CD4-positive, alpha-beta T cell treated with Interleukin-15 for 4 hours (primary cell): ENCODE measurements at regions not wholly inside any gene's neighbourhood (a gene's known extent, or its start where the extent isn't known, plus 50 kb on each side); places are given as distances from the start of the nearest gene placed in this dataset.

ENCODE experiments used
- DNase-seq: peaks from one replicate; pipeline ENCODE4 v3.0.0-alpha.2; 2020; ENCODE audit warnings: low spot score

DNA sequence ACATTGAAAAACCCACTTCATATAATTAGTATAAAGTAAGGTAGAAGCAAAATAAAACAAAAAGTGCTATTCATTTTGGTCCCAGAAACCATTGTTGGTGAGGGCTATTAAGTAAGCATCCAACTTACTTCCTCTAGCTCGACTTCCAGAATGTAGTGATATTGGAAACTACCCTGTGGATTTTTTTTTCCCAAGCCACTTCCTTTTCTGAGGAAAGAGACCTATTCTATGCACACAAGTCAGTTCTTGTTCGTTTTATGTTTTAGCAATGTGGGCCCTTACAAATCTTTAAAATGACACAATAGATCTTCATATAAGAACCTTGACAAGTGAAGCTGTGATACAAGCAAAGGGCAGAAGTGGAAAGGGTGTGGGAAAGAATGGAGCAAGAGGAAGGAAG is 402.0 kb upstream of the TBL1XR1 start:
- DNase-seq = no peak

DNA sequence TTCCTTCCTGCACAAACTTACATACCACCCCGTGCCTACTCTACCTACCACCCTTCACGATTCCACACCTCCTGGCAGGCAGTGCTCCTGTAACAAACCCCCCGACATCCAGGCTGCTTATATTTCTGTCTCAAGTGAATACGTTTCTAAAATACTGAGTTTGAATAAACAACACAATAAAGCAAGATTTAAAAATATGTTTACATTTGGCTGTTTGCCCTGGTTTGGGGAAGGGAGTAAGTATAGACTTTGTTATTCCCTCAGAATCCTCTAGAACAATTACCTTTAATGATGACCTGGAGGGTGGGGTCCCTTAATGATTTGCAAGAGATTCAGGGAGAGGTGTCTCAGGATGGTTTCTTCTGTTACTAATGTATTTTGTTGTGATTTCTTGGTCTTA is 402.6 kb upstream of the TBL1XR1 start:
- DNase-seq = no peak

DNA sequence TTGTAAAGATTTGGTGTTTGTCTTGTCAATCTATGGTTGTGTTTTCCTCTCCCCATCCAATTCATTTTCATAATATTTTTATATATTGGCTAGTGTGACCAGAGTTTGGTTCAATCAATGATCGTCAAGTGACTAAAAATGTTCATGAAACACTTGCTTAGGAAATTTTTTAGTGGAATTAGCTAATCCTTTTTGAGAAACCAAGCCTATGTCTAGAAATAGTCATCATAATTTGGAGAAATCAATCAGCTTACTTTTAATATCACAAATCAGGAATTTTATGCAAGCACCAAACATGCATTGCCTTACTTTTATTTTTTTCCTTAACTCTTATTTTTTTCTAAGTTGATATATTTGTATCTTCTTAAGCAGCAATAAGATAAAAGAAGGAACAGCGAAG is 403.1 kb upstream of the TBL1XR1 start:
- DNase-seq = no peak

DNA sequence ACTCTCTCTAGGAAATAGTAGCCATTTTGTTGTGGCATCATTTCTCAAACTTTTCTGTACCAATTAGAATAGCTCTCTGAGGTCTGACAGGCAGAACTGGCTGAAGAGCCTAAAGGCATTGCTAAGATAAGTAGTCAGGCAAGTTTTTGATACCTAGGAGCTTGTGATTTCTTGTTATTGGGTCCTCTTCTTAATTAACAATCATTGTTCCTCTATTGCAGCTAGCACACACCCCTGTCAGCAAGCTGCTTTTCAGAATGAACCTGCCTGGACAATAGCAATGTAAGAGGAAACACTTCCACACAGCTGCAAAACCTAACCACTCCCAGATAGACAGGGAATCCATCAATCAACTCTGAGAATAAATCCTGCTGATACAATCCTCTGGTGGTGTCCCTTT is 403.9 kb upstream of the TBL1XR1 start:
- no peak for DNase-seq

DNA sequence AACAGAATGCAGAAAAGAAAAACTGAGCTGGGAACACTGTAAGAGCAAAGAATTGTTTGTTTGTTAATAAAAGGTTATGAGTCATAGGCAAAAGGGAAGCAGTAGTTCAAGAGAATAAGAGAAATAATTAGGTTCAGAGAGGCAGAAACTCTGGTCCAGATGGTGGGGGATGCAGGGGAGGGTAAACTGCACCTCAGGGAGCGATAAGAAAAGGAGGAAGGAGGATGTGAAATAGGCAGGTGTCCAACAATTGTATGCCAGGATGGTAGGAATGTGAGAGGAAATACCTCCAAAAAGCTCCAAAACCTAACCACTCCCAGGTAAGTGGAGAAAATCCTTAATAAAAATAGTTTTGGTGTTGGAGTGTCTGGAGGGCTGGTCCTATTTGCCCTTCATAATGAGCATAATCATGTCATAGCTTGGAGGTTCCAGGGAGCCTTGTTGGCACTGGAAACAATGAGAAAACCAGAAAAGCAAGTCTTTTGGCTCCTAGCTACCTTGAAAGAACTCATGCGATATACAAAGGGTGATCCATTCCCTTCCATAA is 405.4 kb upstream of the TBL1XR1 start:
- DNase-seq = no peak

DNA sequence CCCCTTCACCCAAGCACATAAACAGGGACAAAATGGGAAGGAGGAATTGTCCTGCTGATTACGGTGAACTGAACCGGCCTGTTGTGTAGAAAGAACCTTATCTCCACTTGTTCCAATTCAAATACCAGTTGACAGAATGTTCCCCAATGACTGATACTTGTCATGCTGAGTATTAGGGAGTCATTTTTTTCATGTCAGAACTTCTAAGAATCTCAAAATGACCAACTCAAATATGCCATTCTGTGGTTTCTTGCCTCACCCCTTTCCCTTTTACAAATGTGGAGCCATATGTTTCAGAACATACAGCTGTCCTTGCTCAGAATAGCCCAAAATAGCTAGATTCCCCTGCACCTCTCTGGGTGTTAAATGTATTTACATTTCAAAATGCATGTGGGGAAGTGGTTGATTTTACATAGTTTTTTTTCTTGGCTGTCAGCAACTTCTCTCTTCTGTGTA is 405.9 kb upstream of the TBL1XR1 start:
- no peak for DNase-seq

DNA sequence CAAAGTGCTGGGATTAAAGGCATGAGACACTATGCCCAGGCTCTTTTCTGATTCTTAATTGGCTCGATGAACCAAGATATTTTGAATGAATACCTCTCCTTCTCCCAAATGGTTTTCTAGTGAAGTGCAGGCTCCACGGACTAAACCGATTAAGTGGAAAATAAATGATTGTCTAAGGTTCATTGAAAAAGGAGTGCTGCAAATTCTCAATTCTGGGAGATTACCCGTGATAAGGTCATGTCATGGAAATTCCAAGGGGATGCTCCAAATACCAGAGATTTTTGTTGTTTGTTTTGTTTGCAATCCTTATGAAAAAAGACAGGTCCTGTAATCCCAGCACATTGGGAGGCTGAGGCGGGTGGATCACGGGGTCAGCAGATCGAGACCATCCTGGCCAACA is 406.9 kb upstream of the TBL1XR1 start:
- DNase-seq = no peak

DNA sequence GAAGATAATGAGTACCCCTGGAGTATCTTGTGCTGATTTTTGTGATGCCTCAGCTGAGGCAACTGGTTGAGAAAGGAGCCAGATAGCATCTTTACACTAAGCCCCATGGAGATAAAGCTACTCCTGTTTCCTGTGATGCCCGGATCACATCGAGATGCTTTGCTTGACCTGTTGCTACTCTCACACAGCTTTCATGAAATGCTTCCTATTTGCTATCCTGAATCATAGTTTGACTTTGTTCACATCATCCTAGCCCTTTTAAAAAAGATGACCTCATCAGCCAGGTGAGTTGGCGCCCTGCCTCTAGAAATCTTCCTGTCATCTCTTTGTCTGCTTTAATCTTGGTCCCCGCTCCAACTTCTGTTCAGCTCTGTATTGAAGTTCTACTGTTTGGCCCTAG is 409.6 kb upstream of the TBL1XR1 start:
- DNase-seq = no peak

DNA sequence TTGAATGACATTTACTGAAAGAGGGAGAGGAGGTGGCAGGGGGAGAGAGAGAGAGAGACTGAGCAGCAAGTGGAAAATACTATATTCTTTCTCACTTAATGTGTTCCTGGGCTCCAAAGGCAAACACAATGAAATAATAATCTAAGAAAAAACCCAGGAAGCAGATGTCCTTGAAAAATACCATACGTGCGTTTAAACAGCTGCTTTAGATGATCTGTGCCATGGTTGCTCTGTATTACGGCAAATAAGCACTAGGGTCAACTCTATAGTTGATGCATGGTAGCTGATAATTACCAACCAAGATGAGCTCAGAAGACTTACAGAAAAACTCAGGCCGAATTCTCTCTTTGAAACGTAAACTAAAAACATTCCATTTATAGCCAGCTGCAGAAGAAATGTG is 410.3 kb upstream of the TBL1XR1 start:
- no peak for DNase-seq

DNA sequence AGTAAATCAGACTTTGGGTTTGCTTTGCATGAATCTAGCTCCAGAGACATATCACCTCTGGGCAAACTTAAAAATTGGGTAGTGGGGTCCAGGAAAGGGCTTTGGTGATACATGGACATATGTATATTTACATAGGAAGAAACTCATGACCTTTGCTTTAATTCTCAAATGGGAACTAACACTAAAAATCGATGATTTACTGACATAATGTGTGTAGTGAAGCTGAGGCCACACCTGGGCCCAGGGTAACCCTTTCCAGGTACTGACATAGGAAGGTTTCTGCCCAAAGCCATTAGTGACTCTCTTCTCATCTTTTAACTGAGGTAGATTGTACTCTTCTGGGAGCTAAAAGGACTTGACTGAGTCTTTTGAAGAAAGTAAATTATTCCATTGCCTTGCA is 411.2 kb upstream of the TBL1XR1 start:
- DNase-seq = no peak

DNA sequence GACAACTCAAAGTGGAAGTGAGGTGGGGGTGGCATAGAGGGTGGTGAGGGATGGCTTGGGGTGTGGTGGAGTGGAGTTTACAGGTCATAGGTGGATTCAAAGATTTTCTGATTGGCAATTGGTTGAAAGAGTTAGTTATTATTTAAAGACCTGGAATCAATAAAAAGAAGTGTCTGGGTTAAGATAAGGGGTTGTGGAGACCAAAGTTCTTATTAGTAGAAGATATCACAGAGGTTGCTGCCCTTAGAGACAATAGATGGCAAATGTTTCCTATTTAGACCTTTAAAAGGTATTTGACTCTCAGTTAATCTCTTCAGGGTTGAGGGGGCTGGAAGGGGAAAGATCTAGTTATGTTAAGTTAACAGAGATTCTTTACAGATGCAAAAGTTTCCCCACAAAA is 412.3 kb upstream of the TBL1XR1 start:
- no peak for DNase-seq

DNA sequence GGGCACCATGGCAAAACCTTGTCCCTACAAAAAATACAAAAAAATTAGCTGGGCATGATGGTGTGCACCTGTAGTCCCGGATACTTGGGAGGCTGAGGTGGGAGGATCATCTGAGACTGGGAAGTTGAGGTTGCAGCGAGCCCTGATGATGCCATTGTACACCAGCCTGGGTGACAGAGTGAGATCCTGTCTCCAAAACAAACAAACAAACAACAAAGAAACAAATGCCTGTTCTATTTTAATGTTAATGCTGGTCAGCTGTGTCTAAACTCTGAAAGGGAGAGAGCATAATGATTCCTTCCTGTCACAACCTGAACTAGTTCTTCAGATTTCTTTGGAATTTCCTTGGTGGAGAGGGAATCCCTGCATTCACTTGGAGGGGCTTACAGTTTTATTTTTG is 413.0 kb upstream of the TBL1XR1 start:
- no peak for DNase-seq

DNA sequence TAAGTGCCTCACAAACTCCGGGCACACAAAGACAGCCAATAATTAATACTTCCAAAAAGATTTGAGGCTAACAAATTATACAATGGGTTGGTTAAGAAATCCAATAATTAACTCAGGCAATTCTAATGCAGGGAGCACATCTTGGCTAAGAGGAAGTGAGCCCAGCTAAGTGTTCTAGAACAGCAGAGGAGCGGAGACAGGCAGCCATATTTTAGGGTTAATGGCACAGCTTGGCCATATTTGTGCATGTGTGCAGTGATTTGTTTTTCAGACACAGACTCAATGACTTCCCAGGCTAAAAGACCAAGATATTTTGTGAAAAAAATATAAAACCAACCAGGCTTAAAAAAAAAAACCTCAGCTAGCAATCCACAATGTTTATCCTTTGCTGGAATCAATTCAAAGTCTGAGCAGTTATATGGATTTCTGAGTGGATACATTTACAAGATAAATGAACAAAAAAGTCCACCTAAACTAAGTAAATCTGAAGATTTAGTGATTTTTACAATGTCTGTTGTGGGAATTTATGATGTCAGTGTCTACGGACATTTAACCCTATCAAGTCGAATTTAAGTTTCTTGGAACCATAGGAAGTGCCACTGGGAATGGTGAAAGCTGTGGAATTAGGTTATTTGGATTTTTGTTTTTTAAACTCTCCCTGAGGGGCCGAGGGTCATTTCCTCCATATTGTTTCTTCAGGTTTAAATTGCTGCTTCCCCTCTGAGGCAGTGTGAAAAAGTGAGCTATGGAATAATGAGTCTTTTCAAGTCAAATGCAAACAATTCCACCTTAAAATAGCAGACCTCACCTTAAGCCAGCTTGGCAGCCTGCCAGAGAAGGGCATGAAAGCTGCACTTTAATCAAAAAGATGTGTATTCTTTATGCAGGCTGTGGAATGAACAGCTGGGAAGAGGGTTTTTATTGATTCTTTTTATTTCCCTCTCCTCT is 413.7 kb upstream of the TBL1XR1 start:
- no peak for DNase-seq

DNA sequence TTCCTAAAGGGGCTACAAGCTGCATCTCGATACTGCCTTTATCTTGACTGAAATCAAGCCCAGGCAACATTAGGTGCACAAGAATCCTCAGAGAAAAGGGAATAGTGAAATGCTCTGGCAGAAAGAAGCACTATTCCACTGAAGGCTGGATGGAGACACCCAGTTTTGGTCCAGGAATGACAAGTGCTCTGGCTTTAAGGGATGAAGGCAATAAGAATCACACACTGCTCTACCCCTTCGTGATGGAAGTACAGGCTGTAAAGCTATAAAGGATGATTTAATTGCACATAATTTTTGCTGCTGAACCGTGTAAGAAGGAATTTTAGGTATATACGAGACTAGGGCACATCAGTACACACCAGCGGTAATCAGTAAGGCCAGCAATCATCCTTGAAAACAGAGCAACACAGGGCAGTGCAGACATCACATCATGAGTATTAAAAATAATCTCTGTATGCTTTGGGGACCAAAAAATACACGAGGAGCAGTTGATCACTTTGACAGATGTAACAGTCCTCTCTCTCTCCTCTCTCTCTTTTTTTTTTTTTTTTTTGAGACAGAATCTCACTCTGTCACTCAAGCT is 414.6 kb upstream of the TBL1XR1 start:
- DNase-seq = no peak

DNA sequence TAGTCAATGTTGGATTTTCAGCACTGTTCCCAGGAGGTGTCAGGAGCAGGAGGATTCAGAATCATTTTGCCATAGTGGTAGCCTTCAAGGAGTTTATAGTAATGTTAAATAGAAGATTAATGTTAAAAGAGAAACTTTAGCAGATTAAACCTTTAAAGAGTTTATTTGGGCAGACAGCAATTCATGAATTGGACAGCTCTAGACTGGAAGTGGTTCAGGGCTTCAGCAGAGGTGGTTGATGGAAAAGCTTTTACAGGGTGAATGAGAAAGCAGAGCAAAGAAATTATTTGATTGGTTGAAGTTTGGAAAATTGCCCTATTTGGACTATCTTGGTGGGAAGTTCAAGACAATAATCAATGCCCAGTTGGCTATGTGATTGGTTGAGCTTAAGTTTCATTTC is 416.6 kb upstream of the TBL1XR1 start:
- DNase-seq = no peak

DNA sequence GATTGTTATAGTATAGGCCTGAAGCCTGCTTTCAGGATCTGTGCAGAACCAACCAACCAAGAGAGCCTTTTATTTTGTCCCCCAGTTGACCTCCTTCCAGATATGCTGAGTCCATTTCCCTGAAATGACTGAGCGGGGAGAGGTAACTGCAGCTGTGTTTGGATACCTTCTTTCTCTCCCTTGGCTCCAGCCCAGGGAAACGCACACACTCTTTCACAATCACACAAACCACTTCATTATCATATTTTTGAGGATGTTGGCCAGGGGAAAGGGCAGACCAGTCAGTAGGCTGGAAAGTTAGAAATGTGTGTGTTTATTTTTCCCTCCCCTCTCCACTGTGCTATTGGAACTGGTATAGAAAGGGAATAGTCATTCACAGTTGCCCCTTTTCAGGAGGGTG is 417.7 kb upstream of the TBL1XR1 start:
- no peak for DNase-seq

DNA sequence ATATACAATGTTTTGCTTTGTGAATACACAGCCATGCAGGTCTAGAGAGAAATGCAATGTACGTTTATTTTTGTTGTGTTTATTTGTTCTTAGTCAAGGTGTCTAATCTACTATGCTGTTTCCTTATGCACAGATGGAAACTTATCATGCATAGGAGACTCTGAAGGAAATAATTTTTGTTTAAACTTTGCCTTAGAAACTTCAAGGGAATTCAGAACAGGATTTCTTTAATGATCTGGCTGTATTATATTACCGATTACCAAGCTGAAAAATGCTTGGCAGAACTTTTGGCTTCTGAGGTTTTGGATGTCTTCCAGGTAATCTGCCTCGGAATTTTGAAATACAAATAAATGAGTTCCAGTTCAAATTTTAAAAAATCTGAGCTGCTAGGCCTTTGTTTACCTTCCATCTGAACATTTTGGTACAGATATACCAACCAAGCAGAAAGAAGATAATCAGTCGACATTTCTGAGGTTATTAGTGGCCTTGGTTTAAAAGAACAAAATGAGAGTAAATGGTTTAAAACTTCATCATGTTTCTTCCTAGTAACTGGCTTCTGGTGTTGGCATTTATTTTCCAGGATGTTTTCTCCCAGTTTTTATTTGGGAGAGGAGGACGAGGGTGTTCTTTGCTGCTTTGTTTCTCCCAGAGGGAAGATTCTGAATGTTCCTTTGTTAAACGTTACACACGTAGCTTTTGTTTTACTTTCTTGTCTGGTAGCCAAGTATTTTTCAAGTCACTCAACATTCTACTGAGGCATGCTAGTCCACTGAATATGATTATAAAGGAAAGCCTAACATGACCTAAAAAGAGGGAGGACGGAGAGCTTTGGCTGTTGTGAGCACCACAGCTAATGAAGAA is 421.8 kb upstream of the TBL1XR1 start:
- DNase-seq = no peak

DNA sequence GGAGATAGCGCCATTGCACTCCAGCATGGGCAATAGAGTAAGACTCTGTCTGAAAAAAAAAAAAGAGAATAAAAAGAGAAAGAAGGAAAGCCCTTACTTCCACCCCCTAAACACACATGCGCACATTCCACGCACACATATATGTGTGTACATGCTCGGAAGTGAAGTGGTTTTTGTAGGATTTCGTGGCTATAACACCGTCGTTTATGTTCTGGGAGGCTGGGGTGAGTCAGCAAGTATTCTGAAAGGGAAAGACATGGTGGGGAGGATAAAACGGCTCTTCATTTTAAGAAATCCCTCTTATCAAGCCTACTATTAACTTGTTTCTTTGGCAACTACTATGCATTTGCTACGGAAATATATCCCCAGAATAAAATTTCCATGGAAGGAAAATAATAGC is 422.8 kb upstream of the TBL1XR1 start:
- DNase-seq = no peak

DNA sequence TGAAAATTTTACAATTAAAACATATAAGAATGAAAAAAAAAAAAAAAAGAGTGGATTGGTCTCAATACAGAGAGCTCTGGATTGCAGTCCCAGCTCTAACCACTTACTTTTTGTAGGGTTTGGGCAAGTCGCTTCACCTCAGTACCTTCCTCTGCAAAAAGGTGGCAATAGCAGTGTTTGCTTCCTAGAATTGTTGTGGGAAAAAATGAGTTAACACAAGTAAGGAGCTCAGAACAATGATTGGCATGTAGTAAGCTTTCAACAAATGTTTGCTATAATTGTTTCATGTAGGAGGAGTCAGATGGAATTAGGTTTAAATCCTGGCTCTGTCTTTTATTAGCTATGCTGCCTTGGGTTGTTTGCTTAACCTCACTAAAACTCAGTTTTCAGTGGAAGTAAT is 425.2 kb upstream of the TBL1XR1 start:
- no peak for DNase-seq

DNA sequence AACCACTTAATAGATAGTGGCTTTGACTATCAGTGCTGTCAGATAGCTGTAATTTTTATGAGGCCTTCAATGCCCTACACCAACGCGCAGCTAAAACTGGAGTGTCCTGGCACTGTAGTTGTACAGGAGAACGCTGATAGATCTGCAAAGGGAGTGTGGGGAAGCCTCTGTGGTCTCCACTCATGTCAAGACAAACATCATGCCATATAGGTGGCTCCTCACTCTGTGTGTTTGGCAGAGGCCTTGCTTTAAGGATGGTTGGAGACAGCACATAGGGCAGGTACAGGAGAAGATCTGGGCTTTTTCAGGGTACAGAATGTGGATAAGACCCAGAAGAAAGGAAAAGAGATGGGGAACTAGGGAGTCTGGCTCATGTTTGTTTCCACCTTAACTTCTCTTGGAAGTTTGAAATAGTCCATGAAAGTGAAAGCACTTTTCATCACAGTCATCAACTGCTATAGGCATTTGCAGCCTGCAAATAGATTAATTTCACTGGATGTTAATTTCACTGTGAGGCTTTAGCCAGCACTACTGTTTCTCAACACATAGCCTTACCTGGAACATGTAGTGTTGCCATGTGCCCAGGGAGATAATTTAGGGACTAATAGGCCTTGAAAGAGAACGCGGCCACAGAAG is 425.8 kb upstream of the TBL1XR1 start:
- no peak for DNase-seq

DNA sequence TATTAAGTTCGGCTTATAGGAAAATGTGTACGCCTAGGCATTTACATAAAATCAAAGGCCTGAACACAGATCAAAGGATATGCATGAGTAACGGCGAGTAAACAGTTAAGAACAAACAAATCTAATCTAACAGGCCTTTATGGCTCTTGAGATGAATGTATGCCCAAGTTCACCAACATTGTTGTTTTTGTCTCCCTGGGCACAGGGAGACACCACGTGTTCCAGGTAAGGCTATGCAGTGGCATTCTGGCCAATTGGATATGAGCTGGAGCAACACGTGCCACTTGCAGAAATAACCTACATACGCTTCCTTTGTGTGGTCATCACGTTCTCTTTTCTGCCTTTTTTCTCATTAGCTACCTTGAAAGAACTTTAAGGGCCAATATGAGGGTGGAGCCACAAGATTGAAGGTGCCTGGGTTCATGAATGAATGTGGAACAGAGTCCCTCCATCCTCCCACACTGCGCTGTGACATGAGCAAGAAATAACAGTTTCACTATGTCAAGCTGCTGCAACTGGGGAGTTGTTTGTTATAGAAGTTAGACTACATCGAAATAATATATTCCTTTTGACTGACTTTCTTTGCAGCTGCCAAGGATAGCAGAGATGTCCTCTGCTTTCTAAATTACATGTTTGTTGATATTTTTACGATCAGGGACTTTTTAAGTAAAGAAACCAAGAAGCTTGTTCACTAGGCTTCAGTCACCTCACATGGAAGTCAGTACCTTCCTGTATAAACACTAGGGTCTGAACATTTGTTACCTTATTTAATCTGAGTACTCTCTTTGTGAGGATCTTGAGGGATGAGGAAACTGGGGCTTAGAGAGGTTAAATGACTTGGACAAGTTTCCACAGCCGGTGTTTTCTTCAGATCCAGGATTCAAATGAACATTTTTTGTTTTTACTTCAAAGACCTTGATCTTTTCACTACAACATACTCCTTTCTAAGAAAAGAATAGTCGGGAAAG is 427.5 kb upstream of the TBL1XR1 start:
- peak; percentile 14 for DNase-seq
